ENCODE measurements at regions not wholly inside any gene's neighbourhood (a gene's known extent, or its start where the extent isn't known, plus 50 kb on each side); places are given as distances from the start of the nearest gene placed in this dataset.

DNA sequence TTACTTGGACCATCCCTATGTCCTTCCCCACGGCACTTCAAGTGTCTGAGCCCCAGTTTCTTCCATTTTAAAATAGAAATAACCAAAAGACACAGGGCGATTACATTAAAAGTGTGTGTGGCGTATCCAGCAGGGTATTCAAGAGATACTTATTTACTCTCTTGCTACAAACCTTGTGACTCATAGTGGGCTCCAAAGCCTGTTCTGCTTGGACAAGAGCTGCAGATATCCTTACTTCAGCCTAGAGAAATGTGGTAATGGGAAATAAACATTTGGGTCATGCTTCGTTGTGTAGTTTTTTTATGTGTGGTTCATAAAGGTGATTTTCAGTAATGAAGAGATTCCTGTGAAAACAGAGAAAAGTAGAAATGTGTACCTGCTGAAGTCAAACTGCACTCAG, 288.9 kb upstream of the CDH11 start:
- H4K91ac ChIP-seq (replicated peaks; ENCODE audit: insufficient read length, low read length), result no peak overlapping the region
- H2AFZ ChIP-seq (ENCODE audit: low read length), result no peak overlapping the region
- H3K14ac ChIP-seq (ENCODE audit: insufficient read length), result no peak overlapping the region
- no peak overlapping the region for H2BK15ac ChIP-seq (ENCODE audit: low read length)
- FAIRE-seq, result no peak
- H3K23ac ChIP-seq (ENCODE audit: insufficient read length), result no peak overlapping the region
- no peaks in the 10 kb centered on the region for H3K36me3 ChIP-seq (ENCODE audit: control insufficient read depth in 2 of 4, insufficient read depth in 4 of 4, low read length in 3 of 4)
- TF ChIP-seq CTCF (IDR thresholded peaks at IDR 0.05; ENCODE audit: control extremely low read depth in 1 of 3, insufficient read depth in 1 of 3, low read depth in 1 of 3, low read length in 3 of 3) (no peak), CHD1 (IDR thresholded peaks at IDR 0.05; ENCODE audit: low read depth, low read length) (no peak), KDM1A (IDR thresholded peaks at IDR 0.05; ENCODE audit: borderline replicate concordance, low read length) (no peak), SIRT6 (IDR thresholded peaks at IDR 0.05; ENCODE audit: low read length) (no peak)
- H2BK12ac ChIP-seq (ENCODE audit: low read depth, low read length), result no peak overlapping the region
- no peak overlapping the region for H4K8ac ChIP-seq (ENCODE audit: extremely low read depth, insufficient read depth, low read length)
- no peaks in the 10 kb centered on the region for H3K27me3 ChIP-seq (replicated peaks in 1 of 4; ENCODE audit: control insufficient read depth in 3 of 4, extremely low read depth in 1 of 4, insufficient read depth in 3 of 4, low read length in 3 of 4)
- H3K56ac ChIP-seq (replicated peaks; ENCODE audit: insufficient read length, low read depth, low read length), result no peak overlapping the region
- no peak overlapping the region for H2BK20ac ChIP-seq (ENCODE audit: low read length)
- H3K23me2 ChIP-seq (ENCODE audit: low read depth, low read length), result no peaks in the 10 kb centered on the region; the same call in 1 of the 2 replicates
- H3K79me1 ChIP-seq (ENCODE audit: low read depth, low read length), result no peaks in the 10 kb centered on the region
- 83% methylated on average over 4 of the region's 4 CpGs; no CpG with 5 or more reads in 1 of the 2 experiments for WGBS, 2 experiments (ENCODE audit: extremely low coverage in 1 of 2, insufficient coverage in 1 of 2, insufficient read length in 1 of 2, insufficient replicate concordance in 2 of 2, low coverage in 1 of 2, low lambda C conversion rate in 2 of 2, missing lambda C conversion rate in 1 of 2)
- no peak overlapping the region for H3K4me3 ChIP-seq (ENCODE audit: extremely low read depth in 1 of 4, insufficient read depth in 2 of 4, low read depth in 3 of 4, low read length in 4 of 4)
- H2AK5ac ChIP-seq (ENCODE audit: low read depth, low read length), result no peak overlapping the region
- H3K4ac ChIP-seq (replicated peaks; ENCODE audit: insufficient read length, low read depth, low read length), result no peak overlapping the region
- H3K9me3 ChIP-seq (ENCODE audit: insufficient read depth in 2 of 2, low read depth in 1 of 2, low read length in 1 of 2), result no peaks in the 10 kb centered on the region
- H2BK120ac ChIP-seq (replicated peaks; ENCODE audit: low read depth, low read length), result no peak overlapping the region
- H2BK5ac ChIP-seq (ENCODE audit: low read depth, low read length), result no peak overlapping the region
- no peak overlapping the region for H3K18ac ChIP-seq (ENCODE audit: extremely low read depth, low read length)
- no peak overlapping the region for H4K5ac ChIP-seq (ENCODE audit: insufficient read length, low read depth, low read length)
- DNase-seq (ENCODE audit: low read depth in 1 of 2, low spot score in 2 of 2), result no peak
- H3K27ac ChIP-seq (ENCODE audit: low read depth, low read length), result no peak overlapping the region
- ChIA-PET POLR2A (ENCODE audit: partially characterized antibody) (no interaction called here), CTCF (ENCODE audit: partially characterized antibody) (interaction anchor here (1.7 kb wide), 1 partner anchor 19 kb away, joined by 4 read pairs; no protein-coding TSS in a partner anchor)
- no peak overlapping the region for H3K9ac ChIP-seq (replicated peaks in 1 of 4; ENCODE audit: extremely low read depth in 1 of 4, low read depth in 3 of 4, low read length in 3 of 4)
- H3K79me2 ChIP-seq (ENCODE audit: control insufficient read depth in 1 of 2, insufficient read depth in 2 of 2, low read length in 2 of 2), result no peaks in the 10 kb centered on the region
- H4K20me1 ChIP-seq (replicated peaks in 1 of 2; ENCODE audit: control insufficient read depth in 1 of 2, insufficient read depth in 2 of 2, low read length in 2 of 2), result no peaks in the 10 kb centered on the region
- H3K4me2 ChIP-seq (ENCODE audit: insufficient read depth in 1 of 2, low read depth in 2 of 2, low read length in 2 of 2), result no peak overlapping the region
- H3K4me1 ChIP-seq (replicated peaks in 1 of 4; ENCODE audit: control insufficient read depth in 3 of 4, insufficient read depth in 4 of 4, low read length in 3 of 4), result no peaks in the 10 kb centered on the region

Data from H1 (cell line).